Peyer's patch (tissue), 4 donors: ENCODE measurements at regions not wholly inside any gene's neighbourhood (a gene's known extent, or its start where the extent isn't known, plus 50 kb on each side); places are given as distances from the start of the nearest gene placed in this dataset.

Experiments
- CTCF ChIP-seq, 6 experiments: fragments of 450-650 bp in 4 of 6; fragments of 200-600 bp in 2 of 6; sonication (generic) in 1 of 6; IDR thresholded peaks; one replicate each; pipeline ENCODE4 v1.5.1; 2017 to 2019; ENCODE audit warnings: antibody characterized with exemption in 6 of 6, mild to moderate bottlenecking in 3 of 6, moderate library complexity in 1 of 6
- POLR2A ChIP-seq, 2 donors: fragments of 450-650 bp; IDR thresholded peaks; one replicate each; pipeline ENCODE4 v1.5.1; 2017; ENCODE audit warnings: antibody characterized with exemption in 2 of 2, mild to moderate bottlenecking in 2 of 2, moderate library complexity in 2 of 2

- TF ChIP-seq POLR2A (IDR thresholded peaks at IDR 0.05) = no peak
- TF ChIP-seq CTCF (IDR thresholded peaks at IDR 0.05) = no peak
Measured at GRCh38 chr7:12974451-12975166, 287.2 kb downstream of the ARL4A start.
